ENCODE measurements at regions not wholly inside any gene's neighbourhood (a gene's known extent, or its start where the extent isn't known, plus 50 kb on each side); places are given as distances from the start of the nearest gene placed in this dataset.

GRCh38 chr2:177317857-177318256 is 53.3 kb upstream of the NFE2L2 start:
- Mint-ChIP-seq H3K4me1 (ENCODE audit: low read depth, unreplicated experiment) (peaks cover 4% of the 10 kb centered on the region), H3K9me3 (ENCODE audit: low read depth, unreplicated experiment) (no peaks in the 10 kb centered on the region), H3K36me3 (ENCODE audit: insufficient read depth, unreplicated experiment) (no peaks in the 10 kb centered on the region), H3K27me3 (ENCODE audit: unreplicated experiment) (no peaks in the 10 kb centered on the region), H3K27ac (ENCODE audit: unreplicated experiment) (no peak overlapping the region), H3K4me3 (ENCODE audit: low read depth, unreplicated experiment) (no peak overlapping the region)
- no TSS peak for BruUV-seq (replicated peaks)
- TF ChIP-seq, protein P1, sequence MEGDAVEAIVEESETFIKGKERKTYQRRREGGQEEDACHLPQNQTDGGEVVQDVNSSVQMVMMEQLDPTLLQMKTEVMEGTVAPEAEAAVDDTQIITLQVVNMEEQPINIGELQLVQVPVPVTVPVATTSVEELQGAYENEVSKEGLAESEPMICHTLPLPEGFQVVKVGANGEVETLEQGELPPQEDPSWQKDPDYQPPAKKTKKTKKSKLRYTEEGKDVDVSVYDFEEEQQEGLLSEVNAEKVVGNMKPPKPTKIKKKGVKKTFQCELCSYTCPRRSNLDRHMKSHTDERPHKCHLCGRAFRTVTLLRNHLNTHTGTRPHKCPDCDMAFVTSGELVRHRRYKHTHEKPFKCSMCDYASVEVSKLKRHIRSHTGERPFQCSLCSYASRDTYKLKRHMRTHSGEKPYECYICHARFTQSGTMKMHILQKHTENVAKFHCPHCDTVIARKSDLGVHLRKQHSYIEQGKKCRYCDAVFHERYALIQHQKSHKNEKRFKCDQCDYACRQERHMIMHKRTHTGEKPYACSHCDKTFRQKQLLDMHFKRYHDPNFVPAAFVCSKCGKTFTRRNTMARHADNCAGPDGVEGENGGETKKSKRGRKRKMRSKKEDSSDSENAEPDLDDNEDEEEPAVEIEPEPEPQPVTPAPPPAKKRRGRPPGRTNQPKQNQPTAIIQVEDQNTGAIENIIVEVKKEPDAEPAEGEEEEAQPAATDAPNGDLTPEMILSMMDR (IDR thresholded peaks at IDR 0.05; ENCODE audit: unreplicated experiment), result no peak
- intact Hi-C loops (cut with micrococcal nuclease; ENCODE audit: unreplicated experiment), result no loop called here
- CTCF ChIA-PET, result no interaction called here
- DNase-seq, result no peak

DNA sequence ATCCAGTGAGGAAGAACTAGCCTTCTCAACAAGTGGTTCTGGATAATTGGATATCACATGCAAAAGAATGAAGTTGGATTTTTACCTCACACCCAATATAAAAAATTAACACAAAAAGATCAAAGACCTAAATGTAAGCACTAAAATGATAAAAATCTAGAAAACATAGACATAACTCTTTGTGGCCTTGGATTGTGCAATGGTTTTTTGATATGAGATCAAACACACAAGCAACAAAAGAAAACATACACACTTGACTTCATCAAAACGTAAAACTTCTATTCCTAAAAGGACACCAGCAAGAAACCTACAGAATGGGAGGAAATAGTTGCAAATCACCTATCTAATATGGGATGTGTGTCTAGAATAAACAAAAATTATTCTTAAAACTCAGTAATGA is 54.1 kb upstream of the NFE2L2 start:
- Mint-ChIP-seq H3K4me3 (ENCODE audit: low read depth, unreplicated experiment) (no peak overlapping the region), H3K9me3 (ENCODE audit: low read depth, unreplicated experiment) (no peaks in the 10 kb centered on the region), H3K27ac (ENCODE audit: unreplicated experiment) (no peak overlapping the region), H3K4me1 (ENCODE audit: low read depth, unreplicated experiment) (peaks cover 12% of the 10 kb centered on the region), H3K36me3 (ENCODE audit: insufficient read depth, unreplicated experiment) (no peaks in the 10 kb centered on the region), H3K27me3 (ENCODE audit: unreplicated experiment) (no peaks in the 10 kb centered on the region)
- CTCF ChIA-PET, result no interaction called here
- intact Hi-C loops (cut with micrococcal nuclease; ENCODE audit: unreplicated experiment), result no loop called here
- no peak for DNase-seq
- TF ChIP-seq, protein P1 (IDR thresholded peaks at IDR 0.05; ENCODE audit: unreplicated experiment), result no peak
- BruUV-seq (replicated peaks), result no TSS peak

- H3K27ac Mint-ChIP-seq (ENCODE audit: unreplicated experiment), result no peak overlapping the region
- no TSS peak for BruUV-seq (replicated peaks)
- no peaks in the 10 kb centered on the region for H3K9me3 Mint-ChIP-seq (ENCODE audit: low read depth, unreplicated experiment)
- no peaks in the 10 kb centered on the region for H3K36me3 Mint-ChIP-seq (ENCODE audit: insufficient read depth, unreplicated experiment)
- peaks cover 16% of the 10 kb centered on the region for H3K4me1 Mint-ChIP-seq (ENCODE audit: low read depth, unreplicated experiment)
- CTCF ChIA-PET, result no interaction called here
- intact Hi-C loops (cut with micrococcal nuclease; ENCODE audit: unreplicated experiment), result no loop called here
- no peak for DNase-seq
- TF ChIP-seq, protein P1 (IDR thresholded peaks at IDR 0.05; ENCODE audit: unreplicated experiment), result no peak
- no peak overlapping the region for H3K4me3 Mint-ChIP-seq (ENCODE audit: low read depth, unreplicated experiment)
- H3K27me3 Mint-ChIP-seq (ENCODE audit: unreplicated experiment), result no peaks in the 10 kb centered on the region
Measured at GRCh38 chr2:177320596-177320995, 56.1 kb upstream of the NFE2L2 start.

- intact Hi-C loops (cut with micrococcal nuclease; ENCODE audit: unreplicated experiment), result no loop called here
- peak; percentile 6 for DNase-seq
- no TSS peak for BruUV-seq (replicated peaks)
- CTCF ChIA-PET, result no interaction called here
- Mint-ChIP-seq H3K27ac (ENCODE audit: unreplicated experiment) (no peak overlapping the region), H3K27me3 (ENCODE audit: unreplicated experiment) (no peaks in the 10 kb centered on the region), H3K9me3 (ENCODE audit: low read depth, unreplicated experiment) (no peaks in the 10 kb centered on the region), H3K4me1 (ENCODE audit: low read depth, unreplicated experiment) (peaks cover 16% of the 10 kb centered on the region), H3K36me3 (ENCODE audit: insufficient read depth, unreplicated experiment) (no peaks in the 10 kb centered on the region), H3K4me3 (ENCODE audit: low read depth, unreplicated experiment) (no peak overlapping the region)
- TF ChIP-seq, protein P1 (IDR thresholded peaks at IDR 0.05; ENCODE audit: unreplicated experiment), result no peak
Measured at GRCh38 chr2:177322801-177323261, 58.3 kb upstream of the NFE2L2 start.
